Suppressor macrophage (primary cell): ENCODE measurements at regions not wholly inside any gene's neighbourhood (a gene's known extent, or its start where the extent isn't known, plus 50 kb on each side); places are given as distances from the start of the nearest gene placed in this dataset.
"Not testable (repeated sequence)": the region's sequence is repeated elsewhere in the genome, so short reads cannot be mapped to it uniquely, and the experiment has no call there.

Experiments used
- DNase-seq, 4 experiments: peaks; one replicate each; pipeline ENCODE4 v3.0.0-alpha.2; 2020 to 2022

DNA sequence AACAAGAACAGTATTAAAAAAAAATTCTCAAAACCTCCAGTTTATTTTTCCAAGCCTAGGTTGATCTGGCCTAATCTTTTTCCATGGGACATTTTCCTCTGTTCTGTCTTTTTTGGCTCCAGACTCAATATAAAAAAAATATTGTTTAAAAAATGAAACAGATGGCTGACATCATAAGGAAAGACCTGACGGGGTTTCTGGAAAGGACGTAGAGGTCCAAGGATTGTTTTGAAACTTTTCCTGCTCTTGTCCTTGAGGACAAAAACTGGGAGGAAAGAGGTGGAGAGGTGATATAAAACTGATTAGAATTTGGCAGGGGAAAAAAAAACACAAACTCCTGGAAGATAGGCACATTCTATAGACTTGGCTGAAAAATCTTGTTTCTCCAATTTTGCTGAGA is 211.4 kb upstream of the CDH11 start:
- no peak for DNase-seq

DNA sequence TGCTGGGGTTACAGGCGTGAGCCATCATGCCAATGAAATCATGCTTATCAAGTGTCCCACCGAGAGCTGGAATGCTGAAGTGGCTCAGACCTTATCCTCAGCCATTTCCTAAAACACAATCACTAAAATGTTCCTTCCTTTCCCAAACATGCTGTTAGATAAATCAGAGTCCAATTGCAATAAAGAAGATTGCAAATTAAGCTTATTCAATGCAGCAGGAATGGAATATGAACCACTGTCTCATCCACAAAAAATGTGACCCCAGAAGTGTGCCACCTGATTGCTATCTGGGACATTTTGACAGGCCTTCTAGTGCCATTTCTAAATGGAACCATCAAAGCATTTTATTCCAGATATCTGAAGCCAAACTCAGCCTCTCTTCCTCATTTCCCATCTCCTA is 205.5 kb upstream of the CDH11 start:
- no peak for DNase-seq

GRCh38 chr16:65323655-65324237 is 201.9 kb upstream of the CDH11 start:
- DNase-seq, result no peak

DNA sequence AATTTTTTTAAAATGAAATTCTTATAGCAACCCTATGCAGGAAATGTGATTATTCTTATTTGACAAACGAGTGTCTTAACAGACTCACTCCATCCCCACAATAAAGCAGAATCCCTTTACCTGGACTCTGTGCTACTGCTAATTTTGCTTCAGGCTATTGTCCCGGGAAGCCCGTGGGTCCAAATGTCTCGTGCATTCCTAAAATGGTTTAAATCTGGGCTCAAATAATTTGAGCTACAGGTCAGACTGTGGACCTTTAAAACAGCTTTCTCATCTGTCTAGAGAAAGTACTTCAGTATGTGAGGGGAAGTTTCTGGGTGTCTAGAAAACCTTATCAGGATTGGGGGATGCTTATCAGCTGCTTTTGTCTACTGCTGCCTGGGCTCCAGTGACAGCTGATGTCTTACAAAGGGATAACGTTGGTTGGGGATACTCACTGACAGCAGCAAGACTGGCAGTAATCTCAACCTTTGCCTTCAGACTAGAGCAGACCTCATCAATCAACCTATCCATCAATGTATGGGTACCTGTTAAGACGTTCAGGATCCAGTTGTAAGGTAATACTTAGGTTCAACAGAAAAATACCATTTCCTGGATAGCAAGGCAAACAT is 197.9 kb upstream of the CDH11 start:
- DNase-seq, result no peak

DNA sequence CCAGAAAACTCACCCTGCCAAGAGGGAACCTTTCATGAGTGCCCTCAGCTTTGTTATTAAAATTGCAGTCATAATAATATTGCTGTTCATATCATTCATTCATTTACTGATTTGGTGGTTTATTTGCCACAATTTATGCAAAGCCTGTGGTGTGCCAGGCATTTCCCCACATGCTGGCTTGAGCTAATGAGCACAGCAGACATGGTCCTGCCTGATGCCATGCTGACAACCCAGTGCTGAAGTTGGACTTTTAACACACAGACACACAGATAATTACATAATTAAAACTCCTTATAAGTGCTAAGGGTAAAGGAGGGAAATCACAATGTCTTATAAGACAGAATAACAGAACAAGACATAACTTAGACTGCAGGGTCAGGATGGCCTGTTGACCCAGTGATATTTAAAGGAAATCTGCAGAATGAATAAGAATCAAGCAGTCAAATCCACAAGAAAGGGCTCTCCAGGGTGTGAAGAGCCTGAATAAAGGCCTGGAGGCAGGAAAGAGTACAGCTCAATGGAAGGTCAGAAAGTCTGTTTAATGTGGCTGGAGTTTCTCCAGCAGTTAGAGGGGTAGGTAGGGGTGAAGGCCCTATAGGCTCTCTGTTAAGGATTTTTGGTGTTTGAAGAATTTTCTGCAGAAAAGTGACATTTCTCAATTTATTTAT is 196.9 kb upstream of the CDH11 start:
- DNase-seq, result no peak

- DNase-seq, result no peak
These were observed 196.3 kb upstream of the CDH11 start for GRCh38 chr16:65318138-65318537.

GRCh38 chr16:65316808-65317207 is 194.9 kb upstream of the CDH11 start:
- no peak for DNase-seq

GRCh38 chr16:65315081-65315780 is 193.4 kb upstream of the CDH11 start:
- no peak for DNase-seq

DNA sequence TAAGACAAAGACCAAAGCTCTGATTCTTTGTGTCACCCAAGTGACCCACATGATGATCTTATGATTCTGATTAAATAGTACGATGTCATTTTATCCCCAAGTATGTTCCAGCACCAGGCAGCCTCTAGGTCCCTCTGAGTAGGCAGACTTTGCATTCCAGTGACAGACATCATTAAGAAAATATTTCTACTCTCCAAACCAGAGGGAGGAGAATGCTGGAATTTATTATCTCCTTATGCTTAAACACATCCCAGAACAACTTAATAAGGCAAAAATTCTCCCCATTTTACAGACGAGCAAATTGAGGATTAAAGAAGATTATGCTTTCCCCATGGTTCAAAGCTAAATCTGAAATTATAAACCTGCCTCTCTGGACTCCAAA is 192.8 kb upstream of the CDH11 start:
- DNase-seq, result no peak

GRCh38 chr16:65313936-65314626 is 192.2 kb upstream of the CDH11 start:
- DNase-seq, result no peak

- no peak for DNase-seq
These were observed 190.9 kb upstream of the CDH11 start for GRCh38 chr16:65312795-65313194.

- no peak for DNase-seq
These were observed 190.2 kb upstream of the CDH11 start for GRCh38 chr16:65312071-65312470.

DNA sequence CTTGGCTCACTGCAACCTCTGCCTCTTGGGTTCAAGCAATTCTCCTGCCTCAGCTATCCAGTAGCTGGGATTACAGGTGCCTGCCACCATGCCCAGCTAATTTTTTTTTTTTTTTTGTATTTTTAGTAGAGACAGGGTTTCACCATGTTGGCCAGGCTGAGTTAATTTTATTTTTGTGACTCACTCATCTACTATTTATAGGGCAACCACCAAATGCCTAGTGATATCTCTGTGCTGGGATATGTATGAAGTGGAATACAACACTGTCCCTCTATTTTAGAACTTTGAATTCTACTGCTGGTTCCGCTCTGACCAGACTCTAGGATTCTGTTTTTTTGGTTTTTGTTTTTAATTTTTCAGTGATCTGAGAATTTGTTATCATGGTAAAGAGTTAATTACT is 188.6 kb upstream of the CDH11 start:
- DNase-seq, result not testable (repeated sequence)

- DNase-seq, result no peak
These were observed 187.5 kb upstream of the CDH11 start for GRCh38 chr16:65309354-65309753.

DNA sequence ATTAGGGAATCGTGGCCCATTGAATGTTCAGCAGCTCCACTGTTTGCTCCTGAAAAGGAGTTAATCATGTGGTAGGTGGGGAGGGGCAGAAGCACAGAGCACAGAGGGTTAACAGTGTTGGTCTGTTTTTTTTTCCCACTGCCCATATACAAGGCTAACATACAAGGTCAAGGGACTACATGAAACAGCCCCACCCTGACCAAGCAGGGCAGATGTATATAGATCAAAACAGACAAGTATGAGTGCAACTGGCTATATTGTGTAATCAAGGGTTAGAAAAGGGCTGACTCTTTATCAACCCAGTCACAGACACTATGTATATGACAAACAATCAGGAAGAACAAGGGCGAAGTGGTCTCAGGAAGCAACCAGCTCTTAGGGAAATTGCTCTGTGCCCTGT is 186.6 kb upstream of the CDH11 start:
- no peak for DNase-seq

- DNase-seq, result no peak
These were observed 185.4 kb upstream of the CDH11 start for GRCh38 chr16:65307286-65307685.

DNA sequence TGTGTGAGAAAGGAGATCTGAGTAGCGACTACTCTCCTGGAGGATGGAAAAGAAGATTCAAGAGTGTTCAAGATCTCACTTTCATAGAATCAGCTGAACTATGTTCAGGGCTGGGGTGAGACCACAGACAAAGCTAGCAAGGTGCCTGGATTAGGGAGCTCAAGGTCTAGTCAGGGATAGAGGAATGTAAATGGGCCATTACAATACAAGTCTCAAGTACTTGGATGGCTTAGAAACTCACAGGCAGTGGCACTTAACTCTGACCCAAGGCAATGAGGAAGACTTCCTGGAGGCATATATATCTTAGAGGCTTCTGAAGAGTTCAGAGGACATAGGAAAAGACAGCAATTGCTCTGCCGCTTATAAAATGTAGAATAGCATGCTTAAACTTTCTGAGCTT is 184.9 kb upstream of the CDH11 start:
- no peak for DNase-seq

DNA sequence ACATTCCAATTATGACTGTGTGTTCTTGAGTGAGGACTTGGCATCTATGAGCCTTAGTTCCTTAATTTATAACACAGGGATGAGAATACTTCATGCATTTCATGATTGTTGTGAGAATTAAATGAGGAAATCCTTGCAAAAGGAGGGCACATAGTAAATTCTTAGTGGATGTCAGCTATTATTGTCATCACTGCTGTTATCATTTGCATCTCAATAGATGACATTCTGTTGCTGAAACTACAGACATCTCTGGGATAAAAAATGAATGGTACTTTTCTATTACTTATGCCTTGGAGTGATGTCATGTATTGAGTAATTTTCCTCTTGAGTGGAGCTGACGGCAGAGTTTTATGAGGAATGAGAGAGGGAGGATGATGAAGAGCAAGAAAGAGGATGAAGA is 184.4 kb upstream of the CDH11 start:
- no peak for DNase-seq

- no peak for DNase-seq
These were observed 183.6 kb upstream of the CDH11 start for GRCh38 chr16:65305266-65305959.

DNA sequence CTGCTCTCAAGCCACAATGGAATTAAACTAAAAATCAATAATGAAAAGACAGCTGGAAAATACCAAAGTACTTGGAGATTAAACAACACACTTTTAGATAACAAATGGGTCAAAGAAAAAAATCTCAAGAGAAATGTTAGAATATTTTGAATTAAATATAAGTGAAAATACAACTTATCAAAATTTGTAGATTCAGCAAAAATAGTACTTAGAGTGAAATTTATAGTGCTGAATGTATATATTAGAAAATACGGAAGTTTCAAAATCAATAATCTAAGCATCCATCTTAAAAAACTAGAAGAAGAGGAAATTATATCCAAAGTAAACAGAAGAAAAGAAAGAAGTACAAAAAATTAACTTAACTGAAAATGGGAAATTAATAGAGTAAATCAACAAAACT is 179.2 kb upstream of the CDH11 start:
- DNase-seq, result no peak

- no peak for DNase-seq
These were observed 175.6 kb upstream of the CDH11 start for GRCh38 chr16:65297453-65297852.

- DNase-seq, result no peak
These were observed 173.7 kb upstream of the CDH11 start for GRCh38 chr16:65295527-65295926.

- DNase-seq, result no peak
These were observed 172.8 kb upstream of the CDH11 start for GRCh38 chr16:65294708-65295107.
